ENCODE measurements at regions not wholly inside any gene's neighbourhood (a gene's known extent, or its start where the extent isn't known, plus 50 kb on each side); places are given as distances from the start of the nearest gene placed in this dataset.

GRCh38 chr4:27985522-27985921 lies 1124.9 kb downstream of the STIM2 start:
- TF ChIP-seq CTCF (IDR thresholded peaks at IDR 0.05): no peak
- TF ChIP-seq POLR2A (IDR thresholded peaks at IDR 0.05): no peak

Data from lower leg skin (tissue), 3 donors.